GM23338 (cell line): ENCODE measurements at regions not wholly inside any gene's neighbourhood (a gene's known extent, or its start where the extent isn't known, plus 50 kb on each side); places are given as distances from the start of the nearest gene placed in this dataset.

Source experiments
- ATAC-seq: fragments of 200-7000 bp; cut with Tn5 transposase; 3 replicates; pipeline ENCODE4 v1.9.1; 2020
- DNase-seq: peaks from one replicate; pipeline ENCODE4 v3.0.0-alpha.2; 2015; ENCODE audit warnings: low spot score
- H2AFZ ChIP-seq: fragments of 200-600 bp; sonication (generic); 2 replicates; pipeline ENCODE4 v1.8.0; 2016; ENCODE audit warnings: antibody characterized with exemption, mild to moderate bottlenecking, moderate library complexity
- H3F3A ChIP-seq: fragments of 200-600 bp; sonication (generic); replicated peaks from 2 replicates; pipeline ENCODE4 v1.8.0; 2017; ENCODE audit warnings: antibody characterized with exemption, mixed run types, low read depth
- H3K27ac ChIP-seq: fragments of 200-600 bp; sonication (generic); 2 replicates; pipeline ENCODE4 v1.6.1; 2016; ENCODE audit warnings: low read depth
- H3K27me3 ChIP-seq: fragments of 200-600 bp; sonication (generic); 2 replicates; pipeline ENCODE4 v1.8.0; 2016; ENCODE audit warnings: mild to moderate bottlenecking, mixed run types, moderate library complexity; ENCODE audit not compliant: insufficient read depth
- H3K36me3 ChIP-seq: fragments of 200-600 bp; sonication (generic); 2 replicates; pipeline ENCODE4 v1.8.0; 2016; ENCODE audit warnings: mild to moderate bottlenecking; ENCODE audit not compliant: insufficient read depth
- H3K4me1 ChIP-seq: fragments of 200-600 bp; sonication (generic); 2 replicates; pipeline ENCODE4 v1.8.0; 2016; ENCODE audit warnings: mild to moderate bottlenecking, moderate library complexity; ENCODE audit not compliant: insufficient read depth
- H3K4me2 ChIP-seq: fragments of 200-600 bp; sonication (generic); 2 replicates; pipeline ENCODE4 v1.7.1; 2017; ENCODE audit warnings: mixed run types
- H3K4me3 ChIP-seq: fragments of 200-600 bp; sonication (generic); 2 replicates; pipeline ENCODE4 v1.6.1; 2016; ENCODE audit warnings: mixed run types
- H3K79me2 ChIP-seq: fragments of 200-600 bp; sonication (generic); replicated peaks from 2 replicates; pipeline ENCODE4 v1.8.0; 2017; ENCODE audit warnings: mild to moderate bottlenecking; ENCODE audit not compliant: insufficient read depth
- H3K9me2 ChIP-seq: fragments of 200-600 bp; sonication (generic); 2 replicates; pipeline ENCODE4 v1.8.0; 2017; ENCODE audit not compliant: insufficient read depth
- H4K20me1 ChIP-seq: fragments of 200-600 bp; sonication (generic); replicated peaks from 2 replicates; pipeline ENCODE4 v1.8.0; 2017; ENCODE audit warnings: mild to moderate bottlenecking; ENCODE audit not compliant: insufficient read depth
- H3K27ac Mint-ChIP-seq: 2 replicates; pipeline ENCODE4 v1.8.0; 2020; ENCODE audit warnings: inconsistent platforms, mild to moderate bottlenecking, moderate library complexity, mixed read lengths
- H3K27me3 Mint-ChIP-seq: 3 replicates; pipeline ENCODE4 v1.8.0; 2022; ENCODE audit warnings: low read depth, mild to moderate bottlenecking, moderate library complexity, mixed read lengths, inconsistent platforms; ENCODE audit not compliant: insufficient read depth, poor library complexity
- H3K36me3 Mint-ChIP-seq: 3 replicates; pipeline ENCODE4 v1.8.0; 2021; ENCODE audit warnings: low read depth, mild to moderate bottlenecking, inconsistent platforms, moderate library complexity, mixed read lengths
- H3K4me1 Mint-ChIP-seq: 3 replicates; pipeline ENCODE4 v1.8.0; 2020; ENCODE audit warnings: mild to moderate bottlenecking, inconsistent platforms, mixed read lengths
- H3K4me3 Mint-ChIP-seq: 3 replicates; pipeline ENCODE4 v1.8.0; 2021; ENCODE audit warnings: moderate library complexity, mild to moderate bottlenecking, inconsistent platforms, mixed read lengths
- H3K9me3 Mint-ChIP-seq: 3 replicates; pipeline ENCODE4 v1.8.0; 2020; ENCODE audit warnings: moderate library complexity, mild to moderate bottlenecking, inconsistent platforms, mixed read lengths
- CREB1 ChIP-seq: fragments of 250-450 bp; sonication (Bioruptor Pico); IDR thresholded peaks from 2 replicates; pipeline ENCODE4 v1.5.0; 2020; ENCODE audit warnings: low read depth, mild to moderate bottlenecking, moderate library complexity
- ETS1 ChIP-seq: IDR thresholded peaks from 2 replicates; pipeline ENCODE4 v1.6.1; 2016; ENCODE audit warnings: antibody characterized with exemption
- EZH2 ChIP-seq: fragments of 200-600 bp; sonication (generic); IDR thresholded peaks from one replicate; pipeline ENCODE4 v1.8.0; 2017; ENCODE audit warnings: antibody characterized with exemption, mild to moderate bottlenecking, low read depth; ENCODE audit not compliant: unreplicated experiment
- EZH2phosphoT487 ChIP-seq: fragments of 200-600 bp; sonication (generic); IDR thresholded peaks from one replicate; pipeline ENCODE4 v1.8.1; 2018; ENCODE audit warnings: antibody characterized with exemption; ENCODE audit not compliant: unreplicated experiment
- JUNB ChIP-seq: IDR thresholded peaks from one replicate; pipeline ENCODE4 v1.6.1; 2016; ENCODE audit warnings: antibody characterized with exemption; ENCODE audit not compliant: unreplicated experiment
- NANOG ChIP-seq: IDR thresholded peaks from 2 replicates; pipeline ENCODE4 v1.6.1; 2016; ENCODE audit warnings: antibody characterized with exemption, borderline replicate concordance
- POLR2AphosphoS5 ChIP-seq: IDR thresholded peaks from 2 replicates; pipeline ENCODE4 v1.6.1; 2016; ENCODE audit warnings: antibody characterized with exemption, low read depth
- STAT1 ChIP-seq: IDR thresholded peaks from one replicate; pipeline ENCODE4 v1.6.1; 2016; ENCODE audit warnings: antibody characterized with exemption; ENCODE audit not compliant: unreplicated experiment
- ZNF114 ChIP-seq: fragments of 250-450 bp; sonication (Bioruptor Pico); IDR thresholded peaks from 2 replicates; pipeline ENCODE4 v1.5.0; 2020; ENCODE audit warnings: mild to moderate bottlenecking, moderate library complexity
- ZNF331 ChIP-seq: fragments of 250-450 bp; sonication (Bioruptor Pico); IDR thresholded peaks from 2 replicates; pipeline ENCODE4 v1.5.0; 2020; ENCODE audit warnings: low read depth, mild to moderate bottlenecking, moderate library complexity
- ZNF462 ChIP-seq: fragments of 250-450 bp; sonication (Bioruptor Pico); IDR thresholded peaks from 2 replicates; pipeline ENCODE4 v1.5.0; 2020; ENCODE audit warnings: mild to moderate bottlenecking, moderate library complexity
- TF ChIP-seq, protein P1 (sequence below): IDR thresholded peaks from one replicate; pipeline ENCODE4 v1.6.1; 2018; ENCODE audit warnings: antibody characterized with exemption; ENCODE audit not compliant: unreplicated experiment
- TF ChIP-seq, protein P2 (sequence below), 2 experiments: fragments of 200-600 bp in 1 of 2; sonication (generic) in 1 of 2; conservative IDR thresholded peaks; 2 replicates each; pipeline versions ENCODE4 v1.5.1 to v1.6.1; 2016 to 2017; ENCODE audit warnings: antibody characterized with exemption in 2 of 2, low read depth in 2 of 2, mild to moderate bottlenecking in 2 of 2, moderate library complexity in 1 of 2

DNA sequence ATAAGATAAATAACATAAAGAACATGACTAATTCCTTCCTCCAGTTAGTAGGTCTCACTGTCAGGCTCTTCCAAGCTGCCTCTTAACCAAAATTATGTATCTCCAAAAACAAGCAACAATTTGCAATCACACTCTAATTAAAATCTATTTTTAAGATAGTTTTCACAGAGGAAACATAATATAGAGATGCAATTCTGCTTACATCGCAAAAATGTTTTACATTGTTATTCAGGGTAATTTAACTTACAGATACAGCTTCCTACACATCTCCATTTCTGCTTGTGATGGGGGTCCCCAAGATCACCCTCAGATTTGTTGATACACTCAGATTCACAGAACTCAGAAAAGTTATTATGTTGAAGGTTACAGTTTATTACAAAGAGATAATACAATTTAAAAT, 115.5 kb downstream of the DSC3 start:
- no peaks in the 10 kb centered on the region for H3F3A ChIP-seq
- H4K20me1 ChIP-seq: no peaks in the 10 kb centered on the region
- Mint-ChIP-seq H3K9me3 (no peaks in the 10 kb centered on the region), H3K4me1 (0 out of 3 replicates have a peak, but pooled peaks cover 2% of the 10 kb centered on the region), H3K27me3 (peaks cover 2% of the 10 kb centered on the region), H3K4me3 (no peak overlapping the region), H3K27ac (no peak overlapping the region), H3K36me3 (no peaks in the 10 kb centered on the region)
- H3K27ac ChIP-seq: no peak overlapping the region
- ATAC-seq: no peak
- TF ChIP-seq STAT1 (no peak), ETS1 (no peak), EZH2phosphoT487 (no peak), ZNF462 (CRISPR knock-in tag) (no peak), EZH2 (no peak), CREB1 (CRISPR knock-in tag) (no peak), POLR2AphosphoS5 (no peak), JUNB (no peak), ZNF114 (no peak), NANOG (no peak), ZNF331 (CRISPR knock-in tag) (no peak)
- TF ChIP-seq, protein P1, sequence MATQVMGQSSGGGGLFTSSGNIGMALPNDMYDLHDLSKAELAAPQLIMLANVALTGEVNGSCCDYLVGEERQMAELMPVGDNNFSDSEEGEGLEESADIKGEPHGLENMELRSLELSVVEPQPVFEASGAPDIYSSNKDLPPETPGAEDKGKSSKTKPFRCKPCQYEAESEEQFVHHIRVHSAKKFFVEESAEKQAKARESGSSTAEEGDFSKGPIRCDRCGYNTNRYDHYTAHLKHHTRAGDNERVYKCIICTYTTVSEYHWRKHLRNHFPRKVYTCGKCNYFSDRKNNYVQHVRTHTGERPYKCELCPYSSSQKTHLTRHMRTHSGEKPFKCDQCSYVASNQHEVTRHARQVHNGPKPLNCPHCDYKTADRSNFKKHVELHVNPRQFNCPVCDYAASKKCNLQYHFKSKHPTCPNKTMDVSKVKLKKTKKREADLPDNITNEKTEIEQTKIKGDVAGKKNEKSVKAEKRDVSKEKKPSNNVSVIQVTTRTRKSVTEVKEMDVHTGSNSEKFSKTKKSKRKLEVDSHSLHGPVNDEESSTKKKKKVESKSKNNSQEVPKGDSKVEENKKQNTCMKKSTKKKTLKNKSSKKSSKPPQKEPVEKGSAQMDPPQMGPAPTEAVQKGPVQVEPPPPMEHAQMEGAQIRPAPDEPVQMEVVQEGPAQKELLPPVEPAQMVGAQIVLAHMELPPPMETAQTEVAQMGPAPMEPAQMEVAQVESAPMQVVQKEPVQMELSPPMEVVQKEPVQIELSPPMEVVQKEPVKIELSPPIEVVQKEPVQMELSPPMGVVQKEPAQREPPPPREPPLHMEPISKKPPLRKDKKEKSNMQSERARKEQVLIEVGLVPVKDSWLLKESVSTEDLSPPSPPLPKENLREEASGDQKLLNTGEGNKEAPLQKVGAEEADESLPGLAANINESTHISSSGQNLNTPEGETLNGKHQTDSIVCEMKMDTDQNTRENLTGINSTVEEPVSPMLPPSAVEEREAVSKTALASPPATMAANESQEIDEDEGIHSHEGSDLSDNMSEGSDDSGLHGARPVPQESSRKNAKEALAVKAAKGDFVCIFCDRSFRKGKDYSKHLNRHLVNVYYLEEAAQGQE: no peak
- TF ChIP-seq, protein P2, sequence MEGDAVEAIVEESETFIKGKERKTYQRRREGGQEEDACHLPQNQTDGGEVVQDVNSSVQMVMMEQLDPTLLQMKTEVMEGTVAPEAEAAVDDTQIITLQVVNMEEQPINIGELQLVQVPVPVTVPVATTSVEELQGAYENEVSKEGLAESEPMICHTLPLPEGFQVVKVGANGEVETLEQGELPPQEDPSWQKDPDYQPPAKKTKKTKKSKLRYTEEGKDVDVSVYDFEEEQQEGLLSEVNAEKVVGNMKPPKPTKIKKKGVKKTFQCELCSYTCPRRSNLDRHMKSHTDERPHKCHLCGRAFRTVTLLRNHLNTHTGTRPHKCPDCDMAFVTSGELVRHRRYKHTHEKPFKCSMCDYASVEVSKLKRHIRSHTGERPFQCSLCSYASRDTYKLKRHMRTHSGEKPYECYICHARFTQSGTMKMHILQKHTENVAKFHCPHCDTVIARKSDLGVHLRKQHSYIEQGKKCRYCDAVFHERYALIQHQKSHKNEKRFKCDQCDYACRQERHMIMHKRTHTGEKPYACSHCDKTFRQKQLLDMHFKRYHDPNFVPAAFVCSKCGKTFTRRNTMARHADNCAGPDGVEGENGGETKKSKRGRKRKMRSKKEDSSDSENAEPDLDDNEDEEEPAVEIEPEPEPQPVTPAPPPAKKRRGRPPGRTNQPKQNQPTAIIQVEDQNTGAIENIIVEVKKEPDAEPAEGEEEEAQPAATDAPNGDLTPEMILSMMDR (conservative IDR thresholded peaks at IDR 0.05; ENCODE audit: low read depth in 2 of 2): no peak
- no peaks in the 10 kb centered on the region for H3K27me3 ChIP-seq
- H3K36me3 ChIP-seq: no peaks in the 10 kb centered on the region
- no peaks in the 10 kb centered on the region for H3K9me2 ChIP-seq
- no peaks in the 10 kb centered on the region for H3K4me1 ChIP-seq
- no peak overlapping the region for H3K4me2 ChIP-seq
- H2AFZ ChIP-seq: no peak overlapping the region
- H3K4me3 ChIP-seq: no peak overlapping the region
- no peak for DNase-seq
- no peaks in the 10 kb centered on the region for H3K79me2 ChIP-seq
